IMR-90 (cell line): ENCODE measurements at regions not wholly inside any gene's neighbourhood (a gene's known extent, or its start where the extent isn't known, plus 50 kb on each side); places are given as distances from the start of the nearest gene placed in this dataset.

Experiments used
- ATAC-seq: fragments of 200-7000 bp; cut with Tn5 transposase; 2 replicates; pipeline ENCODE4 v1.9.1; 2020; ENCODE audit warnings: low read depth, mild to moderate bottlenecking, moderate library complexity
- BruUV-seq: library from RNA; stranded (reverse); fragments of 400-500 nt; replicated peaks from 2 replicates; lab custom pipeline; 2021; lab: Mats Ljungman, UMichigan
- CTCF ChIA-PET: fragments of 300-600 bp; formaldehyde crosslinking; extraction: SDS; loops from one replicate; lab custom pipeline; 2021; ENCODE audit warnings: antibody characterized with exemption; lab: Yijun Ruan, JAX
- POLR2A ChIA-PET: fragments of 300-600 bp; sonication (Branson Sonifier 250); formaldehyde crosslinking; loops from one replicate; lab custom pipeline; 2022; ENCODE audit warnings: antibody characterized with exemption; ENCODE audit not compliant: unreplicated experiment; lab: Charles Lee
- DNase-seq: peaks from one replicate; pipeline ENCODE4 v3.0.0; 2013
- H2AFZ ChIP-seq: replicated peaks from 2 replicates; pipeline ENCODE3; 2013; ENCODE audit warnings: low read length, mild to moderate bottlenecking; ENCODE audit not compliant: poor library complexity
- H2AK5ac ChIP-seq: 2 replicates; pipeline ENCODE4 v1.6.1; 2013; ENCODE audit warnings: low read depth, low read length, inconsistent platforms
- H2AK9ac ChIP-seq: replicated peaks from 2 replicates; pipeline ENCODE3; 2013; ENCODE audit warnings: mild to moderate bottlenecking, low read depth, low read length, moderate library complexity; ENCODE audit not compliant: poor library complexity
- H2BK120ac ChIP-seq: 2 replicates; pipeline ENCODE4 v1.6.1; 2013; ENCODE audit warnings: low read depth, low read length, inconsistent platforms
- H2BK15ac ChIP-seq: 3 replicates; pipeline ENCODE4 v1.6.1; 2013; ENCODE audit warnings: low read depth, low read length, inconsistent platforms
- H2BK20ac ChIP-seq: 2 replicates; pipeline ENCODE4 v1.6.1; 2013; ENCODE audit warnings: low read depth, mild to moderate bottlenecking, inconsistent platforms, low read length, moderate library complexity
- H2BK5ac ChIP-seq: 2 replicates; pipeline ENCODE4 v1.6.1; 2013; ENCODE audit warnings: mild to moderate bottlenecking, low read depth, low read length, inconsistent platforms; ENCODE audit not compliant: poor library complexity, severe bottlenecking
- H3K14ac ChIP-seq: replicated peaks from 2 replicates; pipeline ENCODE4 v1.6.1; 2013; ENCODE audit warnings: low read depth, low read length, inconsistent platforms
- H3K18ac ChIP-seq: 2 replicates; pipeline ENCODE4 v1.6.1; 2013; ENCODE audit warnings: low read depth, low read length, control low read depth
- H3K23ac ChIP-seq: 2 replicates; pipeline ENCODE4 v1.6.1; 2013; ENCODE audit warnings: low read depth, low read length, inconsistent platforms
- H3K27ac ChIP-seq: 2 replicates; pipeline ENCODE4 v1.5.1; 2013; ENCODE audit warnings: mild to moderate bottlenecking, control low read depth, low read length; ENCODE audit not compliant: insufficient read depth
- H3K27me3 ChIP-seq: 2 replicates; pipeline ENCODE4 v1.6.1; 2013; ENCODE audit warnings: low read length; ENCODE audit not compliant: control insufficient read depth, insufficient read depth
- H3K36me3 ChIP-seq: 2 replicates; pipeline ENCODE4 v1.6.1; 2013; ENCODE audit warnings: low read length, mixed read lengths; ENCODE audit not compliant: control insufficient read depth, insufficient read depth
- H3K4ac ChIP-seq: 2 replicates; pipeline ENCODE4 v1.6.1; 2013; ENCODE audit warnings: low read depth, low read length, inconsistent platforms
- H3K4me1 ChIP-seq: 2 replicates; pipeline ENCODE4 v1.6.1; 2013; ENCODE audit warnings: low read length, mixed read lengths; ENCODE audit not compliant: control insufficient read depth, insufficient read depth
- H3K4me2 ChIP-seq: 2 replicates; pipeline ENCODE4 v1.6.1; 2013; ENCODE audit warnings: low read depth, mild to moderate bottlenecking, control low read depth, low read length, moderate library complexity
- H3K4me3 ChIP-seq: 2 replicates; pipeline ENCODE4 v1.5.1; 2013; ENCODE audit warnings: low read depth, mild to moderate bottlenecking, control low read depth, low read length, moderate library complexity; ENCODE audit not compliant: insufficient read depth
- H3K56ac ChIP-seq: 2 replicates; pipeline ENCODE4 v1.6.1; 2013; ENCODE audit warnings: low read length, inconsistent platforms; ENCODE audit not compliant: insufficient read depth; ENCODE audit errors: extremely low read depth
- H3K79me1 ChIP-seq, 2 experiments: 2 replicates each; pipeline ENCODE4 v1.6.1; 2013; ENCODE audit warnings: low read length in 2 of 2, inconsistent platforms in 1 of 2, low read depth in 1 of 2
- H3K9ac ChIP-seq: 2 replicates; pipeline ENCODE4 v1.6.1; 2013; ENCODE audit warnings: low read depth, low read length, control low read depth
- H3K9me1 ChIP-seq: 2 replicates; pipeline ENCODE4 v1.6.1; 2013; ENCODE audit warnings: low read length, inconsistent platforms; ENCODE audit not compliant: insufficient read depth
- H3K9me3 ChIP-seq: 2 replicates; pipeline ENCODE4 v1.6.1; 2013; ENCODE audit warnings: low read length; ENCODE audit not compliant: control insufficient read depth, insufficient read depth
- H4K20me1 ChIP-seq: 2 replicates; pipeline ENCODE4 v1.6.1; 2013; ENCODE audit warnings: low read length, inconsistent platforms; ENCODE audit not compliant: insufficient read depth
- H4K5ac ChIP-seq: 2 replicates; pipeline ENCODE4 v1.6.1; 2013; ENCODE audit warnings: mild to moderate bottlenecking, low read depth, low read length, control low read depth
- H4K8ac ChIP-seq, 2 experiments: 2 replicates each; pipeline ENCODE4 v1.6.1; 2013; ENCODE audit warnings: low read depth in 2 of 2, low read length in 2 of 2, control low read depth in 1 of 2, inconsistent platforms in 1 of 2
- H4K91ac ChIP-seq: 2 replicates; pipeline ENCODE4 v1.6.1; 2013; ENCODE audit warnings: low read depth, low read length, inconsistent platforms; ENCODE audit not compliant: insufficient read depth
- CHD1 ChIP-seq: IDR thresholded peaks from 2 replicates; pipeline ENCODE4 v1.6.1; 2012; ENCODE audit warnings: low read depth, low read length, improper control_type of control experiment
- MAFK ChIP-seq: IDR thresholded peaks from 2 replicates; pipeline ENCODE4 v1.6.1; 2012; ENCODE audit warnings: low read depth, low read length, improper control_type of control experiment
- MAZ ChIP-seq: IDR thresholded peaks from 2 replicates; pipeline ENCODE4 v1.6.1; 2012; ENCODE audit warnings: low read depth, mild to moderate bottlenecking, low read length, improper control_type of control experiment, moderate library complexity, borderline replicate concordance
- POLR2A ChIP-seq: IDR thresholded peaks from 2 replicates; pipeline ENCODE4 v1.6.1; 2012; ENCODE audit warnings: mild to moderate bottlenecking, low read depth, low read length
- RFX5 ChIP-seq: IDR thresholded peaks from 2 replicates; pipeline ENCODE4 v1.8.0; 2012; ENCODE audit warnings: low read depth, mild to moderate bottlenecking, low read length, moderate library complexity
- WGBS, 2 experiments: methylation state at CpG; one replicate each; pipeline versions ENCODE4 v1.1.5 to v1.1.7; 2013; ENCODE audit warnings: missing lambda C conversion rate in 2 of 2; ENCODE audit not compliant: insufficient read length in 1 of 2; ENCODE audit errors: extremely low coverage in 2 of 2; 5-methylcytosine and 5-hydroxymethylcytosine counted together
- dilution Hi-C: fragments of 300-500 bp; cut with HindIII; formaldehyde crosslinking; loops from one replicate; pipeline ENCODE4 v1.14.3; 2018; ENCODE audit warnings: low sequenced_read_pairs; ENCODE audit not compliant: unreplicated experiment
- in situ Hi-C: fragments of 300-500 bp; cut with MboI; formaldehyde crosslinking; loops from 3 replicates; pipeline ENCODE4 v1.14.3; 2019; ENCODE audit warnings: low sequenced_read_pairs, inconsistent platforms, mixed read lengths
- intact Hi-C: fragments of 100-400 bp; cut with micrococcal nuclease; formaldehyde crosslinking; loops from 2 replicates; pipeline ENCODE4 v1.10.0; 2022

DNA sequence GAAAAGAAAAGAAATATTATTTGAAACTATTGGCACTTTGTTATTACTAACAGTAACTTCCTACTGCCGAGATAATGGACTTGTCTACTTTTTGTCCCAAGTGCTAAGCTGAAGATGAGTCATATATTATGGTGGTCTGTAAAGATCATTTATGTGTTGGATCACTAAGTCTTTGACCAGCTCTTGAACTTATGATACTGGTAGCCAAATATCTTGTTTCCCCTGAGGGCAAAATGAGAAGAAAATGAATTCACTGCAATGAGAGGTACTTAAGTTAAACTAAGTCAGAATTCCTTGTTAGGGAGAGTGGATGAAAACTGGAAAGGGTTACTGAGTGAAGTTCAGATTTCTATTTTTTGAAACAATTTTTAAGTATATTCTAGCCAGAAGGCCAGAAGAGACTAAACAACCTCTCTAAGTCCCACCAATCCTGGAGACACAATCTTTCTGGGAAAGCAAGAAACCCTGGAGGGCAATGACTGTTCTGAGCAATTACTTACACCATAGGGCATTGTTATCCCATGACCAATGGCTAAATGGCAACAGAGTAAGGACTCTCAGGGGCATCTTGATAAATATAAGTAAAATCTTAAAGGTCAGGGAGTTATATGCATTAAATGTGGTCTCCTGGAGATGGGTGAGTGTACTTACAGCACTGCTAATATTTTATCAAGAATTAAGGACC lies 287.7 kb downstream of the STIM2 start:
- no peak for DNase-seq
- Histone ChIP-seq H3K4me3 (no peak overlapping the region), H2AK9ac (no peak overlapping the region), H3K9me1 (no peaks in the 10 kb centered on the region), H3K79me1 (no peaks in the 10 kb centered on the region), H3K4me1 (no peaks in the 10 kb centered on the region), H2AFZ (no peak overlapping the region), H2AK5ac (no peak overlapping the region), H3K18ac (no peak overlapping the region), H2BK120ac (no peak overlapping the region), H3K9me3 (no peaks in the 10 kb centered on the region), H3K27me3 (no peaks in the 10 kb centered on the region), H3K9ac (no peak overlapping the region), H2BK20ac (no peak overlapping the region), H4K5ac (no peak overlapping the region), H4K91ac (no peak overlapping the region), H4K8ac (no peak overlapping the region), H4K20me1 (no peaks in the 10 kb centered on the region), H2BK15ac (no peak overlapping the region), H3K14ac (no peak overlapping the region), H3K4me2 (no peak overlapping the region), H3K27ac (no peak overlapping the region), H3K4ac (no peak overlapping the region), H3K23ac (no peak overlapping the region), H3K36me3 (no peaks in the 10 kb centered on the region), H2BK5ac (no peak overlapping the region), H3K56ac (no peak overlapping the region)
- BruUV-seq, result no TSS peak
- dilution Hi-C loops, result no loop called here
- WGBS, 2 experiments, result no CpG with 5 or more reads among the region's 1 CpG
- CTCF ChIA-PET, result no interaction called here
- in situ Hi-C loops, result no loop called here
- TF ChIP-seq CHD1 (no peak), POLR2A (no peak), MAZ (no peak), RFX5 (no peak), MAFK (no peak)
- ATAC-seq, result no peak
- POLR2A ChIA-PET, result no interaction called here
- intact Hi-C loops, result no loop called here
